H1 (cell line): ENCODE measurements at regions not wholly inside any gene's neighbourhood (a gene's known extent, or its start where the extent isn't known, plus 50 kb on each side); places are given as distances from the start of the nearest gene placed in this dataset.

Experiments used
- CTCF ChIP-seq, 3 experiments: IDR thresholded peaks; 1 replicate in 2 of 3; 2 replicates in 1 of 3; pipeline versions ENCODE4 v1.5.1 to v1.6.1; 2011; ENCODE audit warnings: low read length in 3 of 3, mild to moderate bottlenecking in 3 of 3, inconsistent platforms in 2 of 3, low read depth in 1 of 3, moderate library complexity in 1 of 3; ENCODE audit not compliant: insufficient read depth in 1 of 3; ENCODE audit errors: control extremely low read depth in 1 of 3
- E2F6 ChIP-seq: IDR thresholded peaks from 2 replicates; pipeline ENCODE4 v1.6.1; 2012; ENCODE audit warnings: inconsistent platforms
- EP300 ChIP-seq, 2 experiments: IDR thresholded peaks; 1 replicate in 1 of 2; 2 replicates in 1 of 2; pipeline ENCODE4 v1.6.1; 2011 to 2012; ENCODE audit warnings: low read depth in 2 of 2, low read length in 2 of 2, mild to moderate bottlenecking in 2 of 2, borderline replicate concordance in 1 of 2, inconsistent platforms in 1 of 2, moderate library complexity in 1 of 2
- EZH2 ChIP-seq: fragments of 200-600 bp; sonication (generic); IDR thresholded peaks from 2 replicates; pipeline ENCODE4 v1.7.1; 2012; ENCODE audit warnings: low read depth, mild to moderate bottlenecking, moderate library complexity, low read length, inconsistent platforms; ENCODE audit not compliant: severe bottlenecking
- POLR2A ChIP-seq, 2 experiments: IDR thresholded peaks; 1 replicate in 1 of 2; 2 replicates in 1 of 2; pipeline ENCODE4 v1.6.1; 2011; ENCODE audit warnings: low read depth in 2 of 2, low read length in 2 of 2, mild to moderate bottlenecking in 2 of 2; ENCODE audit errors: control extremely low read depth in 1 of 2
- POLR2AphosphoS5 ChIP-seq: IDR thresholded peaks from 2 replicates; pipeline ENCODE4 v1.6.1; 2011; ENCODE audit warnings: low read depth, low read length
- TAF1 ChIP-seq: IDR thresholded peaks from 2 replicates; pipeline ENCODE4 v1.6.1; 2011; ENCODE audit warnings: mild to moderate bottlenecking, low read depth, low read length
- ZNF274 ChIP-seq: IDR thresholded peaks from 2 replicates; pipeline ENCODE4 v1.7.0; 2012; ENCODE audit warnings: low read length, borderline replicate concordance; ENCODE audit errors: extremely low read depth

- TF ChIP-seq E2F6 (no peak), POLR2A (IDR thresholded peaks at IDR 0.05; ENCODE audit: control extremely low read depth in 1 of 2, low read depth in 2 of 2, low read length in 2 of 2) (no peak), POLR2AphosphoS5 (no peak), CTCF (IDR thresholded peaks at IDR 0.05; ENCODE audit: control extremely low read depth in 1 of 3, insufficient read depth in 1 of 3, low read depth in 1 of 3, low read length in 3 of 3) (no peak), ZNF274 (no peak), EZH2 (no peak), TAF1 (no peak), EP300 (IDR thresholded peaks at IDR 0.05; ENCODE audit: borderline replicate concordance in 1 of 2, low read depth in 2 of 2, low read length in 2 of 2) (no peak)
Observed at GRCh38 chr15:101120473-101120872, 131.4 kb downstream of the CHSY1 start.
